Skeletal muscle satellite cell (primary cell): ENCODE measurements at regions not wholly inside any gene's neighbourhood (a gene's known extent, or its start where the extent isn't known, plus 50 kb on each side); places are given as distances from the start of the nearest gene placed in this dataset.
"Not testable (repeated sequence)": the region's sequence is repeated elsewhere in the genome, so short reads cannot be mapped to it uniquely, and the experiment has no call there.

Experiments
- H3K27me3 ChIP-seq: 2 replicates; pipeline ENCODE4 v1.7.0; 2013; ENCODE audit warnings: low read length; ENCODE audit not compliant: control insufficient read depth, insufficient read depth
- H3K36me3 ChIP-seq: 2 replicates; pipeline ENCODE4 v1.7.0; 2013; ENCODE audit warnings: mild to moderate bottlenecking, control low read depth, low read length; ENCODE audit not compliant: insufficient read depth
- H3K4me1 ChIP-seq: 2 replicates; pipeline ENCODE4 v1.7.0; 2013; ENCODE audit warnings: low read length; ENCODE audit not compliant: control insufficient read depth, insufficient read depth
- H3K4me2 ChIP-seq: 2 replicates; pipeline ENCODE4 v1.7.0; 2013; ENCODE audit warnings: mild to moderate bottlenecking, low read length
- H3K4me3 ChIP-seq: 2 replicates; pipeline ENCODE4 v1.7.0; 2013; ENCODE audit warnings: low read length
- H3K9ac ChIP-seq: 2 replicates; pipeline ENCODE4 v1.7.0; 2013; ENCODE audit warnings: mild to moderate bottlenecking, low read depth, low read length, moderate library complexity
- H3K9me3 ChIP-seq: replicated peaks from 2 replicates; pipeline ENCODE4 v1.7.0; 2013; ENCODE audit warnings: mild to moderate bottlenecking, control low read depth, low read length

GRCh38 chr19:30830875-30831274 lies 458.7 kb downstream of the ZNF536 start:
- no peaks in the 10 kb centered on the region for H3K4me1 ChIP-seq
- H3K27me3 ChIP-seq = no peaks in the 10 kb centered on the region
- no peak overlapping the region for H3K4me2 ChIP-seq
- no peaks in the 10 kb centered on the region for H3K36me3 ChIP-seq
- H3K9ac ChIP-seq = no peak overlapping the region
- no peaks in the 10 kb centered on the region for H3K9me3 ChIP-seq
- no peak overlapping the region for H3K4me3 ChIP-seq

- H3K36me3 ChIP-seq, H3K4me3 ChIP-seq, H3K9ac ChIP-seq, H3K9me3 ChIP-seq, H3K4me1 ChIP-seq, H3K4me2 ChIP-seq, H3K27me3 ChIP-seq: not testable (repeated sequence)
These were observed 453.3 kb downstream of the ZNF536 start for GRCh38 chr19:30825505-30825904.

GRCh38 chr19:30824809-30825208 lies 452.6 kb downstream of the ZNF536 start:
- Histone ChIP-seq H3K27me3 (no peaks in the 10 kb centered on the region), H3K4me1 (no peaks in the 10 kb centered on the region), H3K9me3 (no peaks in the 10 kb centered on the region), H3K4me3 (no peak overlapping the region), H3K36me3 (no peaks in the 10 kb centered on the region), H3K9ac (no peak overlapping the region), H3K4me2 (no peak overlapping the region)

- H3K9me3 ChIP-seq = no peaks in the 10 kb centered on the region
- H3K27me3 ChIP-seq = no peaks in the 10 kb centered on the region
- no peaks in the 10 kb centered on the region for H3K4me1 ChIP-seq
- H3K9ac ChIP-seq = no peak overlapping the region
- no peaks in the 10 kb centered on the region for H3K36me3 ChIP-seq
- no peak overlapping the region for H3K4me3 ChIP-seq
- H3K4me2 ChIP-seq = no peak overlapping the region
These were observed 445.9 kb downstream of the ZNF536 start for GRCh38 chr19:30817965-30818567.

GRCh38 chr19:30817197-30817596 lies 445.0 kb downstream of the ZNF536 start:
- H3K4me1 ChIP-seq = no peaks in the 10 kb centered on the region
- H3K4me2 ChIP-seq = no peak overlapping the region
- no peak overlapping the region for H3K9ac ChIP-seq
- H3K9me3 ChIP-seq = no peaks in the 10 kb centered on the region
- no peaks in the 10 kb centered on the region for H3K36me3 ChIP-seq
- no peaks in the 10 kb centered on the region for H3K27me3 ChIP-seq
- no peak overlapping the region for H3K4me3 ChIP-seq

GRCh38 chr19:30815889-30816580 lies 443.9 kb downstream of the ZNF536 start:
- H3K4me1 ChIP-seq = no peaks in the 10 kb centered on the region
- no peaks in the 10 kb centered on the region for H3K27me3 ChIP-seq
- H3K4me2 ChIP-seq = no peak overlapping the region
- H3K9me3 ChIP-seq = no peaks in the 10 kb centered on the region
- no peak overlapping the region for H3K4me3 ChIP-seq
- H3K9ac ChIP-seq = no peak overlapping the region
- no peaks in the 10 kb centered on the region for H3K36me3 ChIP-seq

GRCh38 chr19:30812099-30812678 lies 440.0 kb downstream of the ZNF536 start:
- no peak overlapping the region for H3K9ac ChIP-seq
- H3K4me2 ChIP-seq = no peak overlapping the region
- no peak overlapping the region for H3K4me3 ChIP-seq
- no peaks in the 10 kb centered on the region for H3K9me3 ChIP-seq
- no peaks in the 10 kb centered on the region for H3K36me3 ChIP-seq
- no peaks in the 10 kb centered on the region for H3K4me1 ChIP-seq
- H3K27me3 ChIP-seq = no peaks in the 10 kb centered on the region

- Histone ChIP-seq H3K4me3 (no peak overlapping the region), H3K27me3 (no peaks in the 10 kb centered on the region), H3K9ac (no peak overlapping the region), H3K4me1 (no peaks in the 10 kb centered on the region), H3K36me3 (no peaks in the 10 kb centered on the region), H3K9me3 (no peaks in the 10 kb centered on the region), H3K4me2 (no peak overlapping the region)
These were observed 439.4 kb downstream of the ZNF536 start for GRCh38 chr19:30811397-30812098.

GRCh38 chr19:30810726-30811125 lies 438.5 kb downstream of the ZNF536 start:
- Histone ChIP-seq H3K4me1 (no peaks in the 10 kb centered on the region), H3K4me3 (no peak overlapping the region), H3K27me3 (no peaks in the 10 kb centered on the region), H3K9ac (no peak overlapping the region), H3K4me2 (no peak overlapping the region), H3K9me3 (no peaks in the 10 kb centered on the region), H3K36me3 (no peaks in the 10 kb centered on the region)

- no peak overlapping the region for H3K9ac ChIP-seq
These were observed 435.1 kb downstream of the ZNF536 start for GRCh38 chr19:30807278-30807677.

GRCh38 chr19:30806311-30806710 lies 434.1 kb downstream of the ZNF536 start:
- no peaks in the 10 kb centered on the region for H3K36me3 ChIP-seq
- no peak overlapping the region for H3K4me3 ChIP-seq
- no peak overlapping the region for H3K9ac ChIP-seq
- no peaks in the 10 kb centered on the region for H3K27me3 ChIP-seq
- H3K4me2 ChIP-seq = no peak overlapping the region
- H3K4me1 ChIP-seq = no peaks in the 10 kb centered on the region
- H3K9me3 ChIP-seq = no peaks in the 10 kb centered on the region

More at GRCh38 chr19:30807278-30807677, 435.1 kb downstream of the ZNF536 start:
- Histone ChIP-seq H3K9me3 (no peaks in the 10 kb centered on the region), H3K27me3 (no peaks in the 10 kb centered on the region), H3K36me3 (no peaks in the 10 kb centered on the region), H3K4me2 (no peak overlapping the region), H3K4me3 (no peak overlapping the region), H3K4me1 (no peaks in the 10 kb centered on the region)
